ENCODE measurements at regions not wholly inside any gene's neighbourhood (a gene's known extent, or its start where the extent isn't known, plus 50 kb on each side); places are given as distances from the start of the nearest gene placed in this dataset.

GRCh38 chrX:20527041-20527440 lies 260.3 kb upstream of the RPS6KA3 start:
- no peaks in the 10 kb centered on the region for H3K36me3 Mint-ChIP-seq (ENCODE audit: low read depth)
- peaks cover 2% of the 10 kb centered on the region for H3K27me3 Mint-ChIP-seq (ENCODE audit: low read depth)
- H3K9me3 Mint-ChIP-seq (ENCODE audit: low read depth) = no peaks in the 10 kb centered on the region
- TF ChIP-seq, protein P1, sequence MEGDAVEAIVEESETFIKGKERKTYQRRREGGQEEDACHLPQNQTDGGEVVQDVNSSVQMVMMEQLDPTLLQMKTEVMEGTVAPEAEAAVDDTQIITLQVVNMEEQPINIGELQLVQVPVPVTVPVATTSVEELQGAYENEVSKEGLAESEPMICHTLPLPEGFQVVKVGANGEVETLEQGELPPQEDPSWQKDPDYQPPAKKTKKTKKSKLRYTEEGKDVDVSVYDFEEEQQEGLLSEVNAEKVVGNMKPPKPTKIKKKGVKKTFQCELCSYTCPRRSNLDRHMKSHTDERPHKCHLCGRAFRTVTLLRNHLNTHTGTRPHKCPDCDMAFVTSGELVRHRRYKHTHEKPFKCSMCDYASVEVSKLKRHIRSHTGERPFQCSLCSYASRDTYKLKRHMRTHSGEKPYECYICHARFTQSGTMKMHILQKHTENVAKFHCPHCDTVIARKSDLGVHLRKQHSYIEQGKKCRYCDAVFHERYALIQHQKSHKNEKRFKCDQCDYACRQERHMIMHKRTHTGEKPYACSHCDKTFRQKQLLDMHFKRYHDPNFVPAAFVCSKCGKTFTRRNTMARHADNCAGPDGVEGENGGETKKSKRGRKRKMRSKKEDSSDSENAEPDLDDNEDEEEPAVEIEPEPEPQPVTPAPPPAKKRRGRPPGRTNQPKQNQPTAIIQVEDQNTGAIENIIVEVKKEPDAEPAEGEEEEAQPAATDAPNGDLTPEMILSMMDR (IDR thresholded peaks at IDR 0.05) = no peak
- H3K4me1 Mint-ChIP-seq (ENCODE audit: low read depth) = peaks cover 28% of the 10 kb centered on the region
- no peak overlapping the region for H3K4me3 Mint-ChIP-seq (ENCODE audit: unreplicated experiment)
- no peak for DNase-seq (ENCODE audit: low spot score)
- no peak overlapping the region for H3K27ac Mint-ChIP-seq (ENCODE audit: unreplicated experiment)

- H3K27me3 Mint-ChIP-seq (ENCODE audit: low read depth) = no peaks in the 10 kb centered on the region
- DNase-seq (ENCODE audit: low spot score) = no peak
- peaks cover 4% of the 10 kb centered on the region for H3K4me1 Mint-ChIP-seq (ENCODE audit: low read depth)
- no peak overlapping the region for H3K4me3 Mint-ChIP-seq (ENCODE audit: unreplicated experiment)
- no peak overlapping the region for H3K27ac Mint-ChIP-seq (ENCODE audit: unreplicated experiment)
- no peaks in the 10 kb centered on the region for H3K9me3 Mint-ChIP-seq (ENCODE audit: low read depth)
- H3K36me3 Mint-ChIP-seq (ENCODE audit: low read depth) = no peaks in the 10 kb centered on the region
- TF ChIP-seq, protein P1 (IDR thresholded peaks at IDR 0.05) = no peak
Observed at GRCh38 chrX:20523626-20524312, 257.1 kb upstream of the RPS6KA3 start.

GRCh38 chrX:20522420-20522819 lies 255.7 kb upstream of the RPS6KA3 start:
- Mint-ChIP-seq H3K4me1 (ENCODE audit: low read depth) (peaks cover under 1% of the 10 kb centered on the region), H3K27me3 (ENCODE audit: low read depth) (no peaks in the 10 kb centered on the region), H3K4me3 (ENCODE audit: unreplicated experiment) (no peak overlapping the region), H3K27ac (ENCODE audit: unreplicated experiment) (no peak overlapping the region), H3K9me3 (ENCODE audit: low read depth) (no peaks in the 10 kb centered on the region), H3K36me3 (ENCODE audit: low read depth) (no peaks in the 10 kb centered on the region)
- TF ChIP-seq, protein P1 (IDR thresholded peaks at IDR 0.05) = no peak
- DNase-seq (ENCODE audit: low spot score) = no peak

DNA sequence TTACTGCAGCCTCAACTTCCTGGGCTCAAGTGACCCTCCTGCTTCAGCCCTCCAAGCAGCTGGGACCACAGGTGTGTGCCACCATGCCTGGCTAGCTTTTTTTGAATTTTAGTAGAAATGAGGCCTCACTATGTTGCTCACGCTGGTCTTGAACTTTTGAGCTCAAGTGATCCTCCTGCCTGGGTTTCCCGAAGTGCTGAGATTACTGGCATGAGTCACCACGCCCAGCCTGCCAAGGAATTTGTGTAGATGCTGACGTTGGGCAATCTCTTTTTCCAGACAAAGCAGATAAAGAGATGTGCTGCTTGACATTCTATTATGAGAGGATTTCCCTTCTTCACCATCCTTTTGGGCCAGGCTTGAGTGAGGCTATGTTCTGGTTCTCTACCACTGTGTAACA lies 254.5 kb upstream of the RPS6KA3 start:
- no peak for DNase-seq (ENCODE audit: low spot score)
- H3K4me3 Mint-ChIP-seq (ENCODE audit: unreplicated experiment) = no peak overlapping the region
- peaks cover 4% of the 10 kb centered on the region for H3K4me1 Mint-ChIP-seq (ENCODE audit: low read depth)
- TF ChIP-seq, protein P1 (IDR thresholded peaks at IDR 0.05) = no peak
- H3K27ac Mint-ChIP-seq (ENCODE audit: unreplicated experiment) = no peak overlapping the region
- no peaks in the 10 kb centered on the region for H3K36me3 Mint-ChIP-seq (ENCODE audit: low read depth)
- H3K9me3 Mint-ChIP-seq (ENCODE audit: low read depth) = no peaks in the 10 kb centered on the region
- no peaks in the 10 kb centered on the region for H3K27me3 Mint-ChIP-seq (ENCODE audit: low read depth)

- TF ChIP-seq, protein P1 (IDR thresholded peaks at IDR 0.05) = no peak
- Mint-ChIP-seq H3K36me3 (ENCODE audit: low read depth) (no peaks in the 10 kb centered on the region), H3K4me1 (ENCODE audit: low read depth) (peaks cover 16% of the 10 kb centered on the region), H3K27me3 (ENCODE audit: low read depth) (no peaks in the 10 kb centered on the region), H3K4me3 (ENCODE audit: unreplicated experiment) (no peak overlapping the region), H3K27ac (ENCODE audit: unreplicated experiment) (no peak overlapping the region), H3K9me3 (ENCODE audit: low read depth) (peaks cover 4% of the 10 kb centered on the region)
- no peak for DNase-seq (ENCODE audit: low spot score)
Observed at GRCh38 chrX:20519826-20520225, 253.1 kb upstream of the RPS6KA3 start.
